ENCODE measurements at regions not wholly inside any gene's neighbourhood (a gene's known extent, or its start where the extent isn't known, plus 50 kb on each side); places are given as distances from the start of the nearest gene placed in this dataset.

- TF ChIP-seq, protein P1, sequence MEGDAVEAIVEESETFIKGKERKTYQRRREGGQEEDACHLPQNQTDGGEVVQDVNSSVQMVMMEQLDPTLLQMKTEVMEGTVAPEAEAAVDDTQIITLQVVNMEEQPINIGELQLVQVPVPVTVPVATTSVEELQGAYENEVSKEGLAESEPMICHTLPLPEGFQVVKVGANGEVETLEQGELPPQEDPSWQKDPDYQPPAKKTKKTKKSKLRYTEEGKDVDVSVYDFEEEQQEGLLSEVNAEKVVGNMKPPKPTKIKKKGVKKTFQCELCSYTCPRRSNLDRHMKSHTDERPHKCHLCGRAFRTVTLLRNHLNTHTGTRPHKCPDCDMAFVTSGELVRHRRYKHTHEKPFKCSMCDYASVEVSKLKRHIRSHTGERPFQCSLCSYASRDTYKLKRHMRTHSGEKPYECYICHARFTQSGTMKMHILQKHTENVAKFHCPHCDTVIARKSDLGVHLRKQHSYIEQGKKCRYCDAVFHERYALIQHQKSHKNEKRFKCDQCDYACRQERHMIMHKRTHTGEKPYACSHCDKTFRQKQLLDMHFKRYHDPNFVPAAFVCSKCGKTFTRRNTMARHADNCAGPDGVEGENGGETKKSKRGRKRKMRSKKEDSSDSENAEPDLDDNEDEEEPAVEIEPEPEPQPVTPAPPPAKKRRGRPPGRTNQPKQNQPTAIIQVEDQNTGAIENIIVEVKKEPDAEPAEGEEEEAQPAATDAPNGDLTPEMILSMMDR (IDR thresholded peaks at IDR 0.05; ENCODE audit: poor library complexity), result no peak
- TF ChIP-seq EZH2phosphoT487 (IDR thresholded peaks at IDR 0.05; ENCODE audit: low read depth, severe bottlenecking, unreplicated experiment) (no peak), EZH2 (IDR thresholded peaks at IDR 0.05; ENCODE audit: borderline replicate concordance) (peak; percentile 70)
These were observed 50.5 kb upstream of the TUBA3D start for GRCh38 chr2:131425231-131425941.

Data from hepatocyte (in vitro differentiated cells).